ENCODE measurements at regions not wholly inside any gene's neighbourhood (a gene's known extent, or its start where the extent isn't known, plus 50 kb on each side); places are given as distances from the start of the nearest gene placed in this dataset.

DNA sequence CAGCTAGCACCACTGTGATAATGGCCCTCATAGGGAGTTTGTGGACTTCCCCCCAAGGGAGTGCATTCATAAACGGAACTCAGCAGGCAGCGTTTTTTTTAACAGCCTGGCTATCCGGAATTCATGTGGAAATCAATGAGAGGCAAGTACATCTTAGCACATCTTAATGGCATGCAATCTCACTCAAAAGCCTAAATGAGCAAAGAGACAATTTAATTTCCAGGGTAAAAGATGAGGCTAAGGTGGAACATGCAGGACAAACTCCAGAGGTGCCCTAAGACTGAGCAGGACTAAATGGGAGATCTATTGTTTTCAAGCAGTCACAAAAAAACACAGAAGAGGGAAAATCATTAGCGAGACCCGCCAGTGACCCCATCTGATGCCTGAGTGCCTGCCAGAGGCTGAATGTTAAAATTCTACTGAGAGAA is 243.5 kb upstream of the KCNIP4 start:
- TF ChIP-seq, protein P1, sequence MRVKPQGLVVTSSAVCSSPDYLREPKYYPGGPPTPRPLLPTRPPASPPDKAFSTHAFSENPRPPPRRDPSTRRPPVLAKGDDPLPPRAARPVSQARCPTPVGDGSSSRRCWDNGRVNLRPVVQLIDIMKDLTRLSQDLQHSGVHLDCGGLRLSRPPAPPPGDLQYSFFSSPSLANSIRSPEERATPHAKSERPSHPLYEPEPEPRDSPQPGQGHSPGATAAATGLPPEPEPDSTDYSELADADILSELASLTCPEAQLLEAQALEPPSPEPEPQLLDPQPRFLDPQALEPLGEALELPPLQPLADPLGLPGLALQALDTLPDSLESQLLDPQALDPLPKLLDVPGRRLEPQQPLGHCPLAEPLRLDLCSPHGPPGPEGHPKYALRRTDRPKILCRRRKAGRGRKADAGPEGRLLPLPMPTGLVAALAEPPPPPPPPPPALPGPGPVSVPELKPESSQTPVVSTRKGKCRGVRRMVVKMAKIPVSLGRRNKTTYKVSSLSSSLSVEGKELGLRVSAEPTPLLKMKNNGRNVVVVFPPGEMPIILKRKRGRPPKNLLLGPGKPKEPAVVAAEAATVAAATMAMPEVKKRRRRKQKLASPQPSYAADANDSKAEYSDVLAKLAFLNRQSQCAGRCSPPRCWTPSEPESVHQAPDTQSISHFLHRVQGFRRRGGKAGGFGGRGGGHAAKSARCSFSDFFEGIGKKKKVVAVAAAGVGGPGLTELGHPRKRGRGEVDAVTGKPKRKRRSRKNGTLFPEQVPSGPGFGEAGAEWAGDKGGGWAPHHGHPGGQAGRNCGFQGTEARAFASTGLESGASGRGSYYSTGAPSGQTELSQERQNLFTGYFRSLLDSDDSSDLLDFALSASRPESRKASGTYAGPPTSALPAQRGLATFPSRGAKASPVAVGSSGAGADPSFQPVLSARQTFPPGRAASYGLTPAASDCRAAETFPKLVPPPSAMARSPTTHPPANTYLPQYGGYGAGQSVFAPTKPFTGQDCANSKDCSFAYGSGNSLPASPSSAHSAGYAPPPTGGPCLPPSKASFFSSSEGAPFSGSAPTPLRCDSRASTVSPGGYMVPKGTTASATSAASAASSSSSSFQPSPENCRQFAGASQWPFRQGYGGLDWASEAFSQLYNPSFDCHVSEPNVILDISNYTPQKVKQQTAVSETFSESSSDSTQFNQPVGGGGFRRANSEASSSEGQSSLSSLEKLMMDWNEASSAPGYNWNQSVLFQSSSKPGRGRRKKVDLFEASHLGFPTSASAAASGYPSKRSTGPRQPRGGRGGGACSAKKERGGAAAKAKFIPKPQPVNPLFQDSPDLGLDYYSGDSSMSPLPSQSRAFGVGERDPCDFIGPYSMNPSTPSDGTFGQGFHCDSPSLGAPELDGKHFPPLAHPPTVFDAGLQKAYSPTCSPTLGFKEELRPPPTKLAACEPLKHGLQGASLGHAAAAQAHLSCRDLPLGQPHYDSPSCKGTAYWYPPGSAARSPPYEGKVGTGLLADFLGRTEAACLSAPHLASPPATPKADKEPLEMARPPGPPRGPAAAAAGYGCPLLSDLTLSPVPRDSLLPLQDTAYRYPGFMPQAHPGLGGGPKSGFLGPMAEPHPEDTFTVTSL (CRISPR knock-in tag; IDR thresholded peaks at IDR 0.05; ENCODE audit: borderline replicate concordance): no peak
- TF ChIP-seq ZNF180 (CRISPR knock-in tag; IDR thresholded peaks at IDR 0.05; ENCODE audit: borderline replicate concordance, low read depth) (no peak), ZNF343 (CRISPR knock-in tag; IDR thresholded peaks at IDR 0.05) (no peak), FOSL1 (CRISPR knock-in tag; IDR thresholded peaks at IDR 0.05; ENCODE audit: borderline replicate concordance) (no peak), SIN3A (IDR thresholded peaks at IDR 0.05; ENCODE audit: borderline replicate concordance, low read depth, low read length) (no peak), TCF7 (IDR thresholded peaks at IDR 0.05; ENCODE audit: low read depth) (no peak), ZNF468 (CRISPR knock-in tag; IDR thresholded peaks at IDR 0.05) (no peak)
- TF ChIP-seq, protein P2, sequence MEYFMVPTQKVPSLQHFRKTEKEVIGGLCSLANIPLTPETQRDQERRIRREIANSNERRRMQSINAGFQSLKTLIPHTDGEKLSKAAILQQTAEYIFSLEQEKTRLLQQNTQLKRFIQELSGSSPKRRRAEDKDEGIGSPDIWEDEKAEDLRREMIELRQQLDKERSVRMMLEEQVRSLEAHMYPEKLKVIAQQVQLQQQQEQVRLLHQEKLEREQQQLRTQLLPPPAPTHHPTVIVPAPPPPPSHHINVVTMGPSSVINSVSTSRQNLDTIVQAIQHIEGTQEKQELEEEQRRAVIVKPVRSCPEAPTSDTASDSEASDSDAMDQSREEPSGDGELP (IDR thresholded peaks at IDR 0.05; ENCODE audit: borderline replicate concordance, low read depth): no peak
- TF ChIP-seq, protein P3, sequence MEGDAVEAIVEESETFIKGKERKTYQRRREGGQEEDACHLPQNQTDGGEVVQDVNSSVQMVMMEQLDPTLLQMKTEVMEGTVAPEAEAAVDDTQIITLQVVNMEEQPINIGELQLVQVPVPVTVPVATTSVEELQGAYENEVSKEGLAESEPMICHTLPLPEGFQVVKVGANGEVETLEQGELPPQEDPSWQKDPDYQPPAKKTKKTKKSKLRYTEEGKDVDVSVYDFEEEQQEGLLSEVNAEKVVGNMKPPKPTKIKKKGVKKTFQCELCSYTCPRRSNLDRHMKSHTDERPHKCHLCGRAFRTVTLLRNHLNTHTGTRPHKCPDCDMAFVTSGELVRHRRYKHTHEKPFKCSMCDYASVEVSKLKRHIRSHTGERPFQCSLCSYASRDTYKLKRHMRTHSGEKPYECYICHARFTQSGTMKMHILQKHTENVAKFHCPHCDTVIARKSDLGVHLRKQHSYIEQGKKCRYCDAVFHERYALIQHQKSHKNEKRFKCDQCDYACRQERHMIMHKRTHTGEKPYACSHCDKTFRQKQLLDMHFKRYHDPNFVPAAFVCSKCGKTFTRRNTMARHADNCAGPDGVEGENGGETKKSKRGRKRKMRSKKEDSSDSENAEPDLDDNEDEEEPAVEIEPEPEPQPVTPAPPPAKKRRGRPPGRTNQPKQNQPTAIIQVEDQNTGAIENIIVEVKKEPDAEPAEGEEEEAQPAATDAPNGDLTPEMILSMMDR (CRISPR knock-in tag; IDR thresholded peaks at IDR 0.05): no peak
- TF ChIP-seq, protein P4, sequence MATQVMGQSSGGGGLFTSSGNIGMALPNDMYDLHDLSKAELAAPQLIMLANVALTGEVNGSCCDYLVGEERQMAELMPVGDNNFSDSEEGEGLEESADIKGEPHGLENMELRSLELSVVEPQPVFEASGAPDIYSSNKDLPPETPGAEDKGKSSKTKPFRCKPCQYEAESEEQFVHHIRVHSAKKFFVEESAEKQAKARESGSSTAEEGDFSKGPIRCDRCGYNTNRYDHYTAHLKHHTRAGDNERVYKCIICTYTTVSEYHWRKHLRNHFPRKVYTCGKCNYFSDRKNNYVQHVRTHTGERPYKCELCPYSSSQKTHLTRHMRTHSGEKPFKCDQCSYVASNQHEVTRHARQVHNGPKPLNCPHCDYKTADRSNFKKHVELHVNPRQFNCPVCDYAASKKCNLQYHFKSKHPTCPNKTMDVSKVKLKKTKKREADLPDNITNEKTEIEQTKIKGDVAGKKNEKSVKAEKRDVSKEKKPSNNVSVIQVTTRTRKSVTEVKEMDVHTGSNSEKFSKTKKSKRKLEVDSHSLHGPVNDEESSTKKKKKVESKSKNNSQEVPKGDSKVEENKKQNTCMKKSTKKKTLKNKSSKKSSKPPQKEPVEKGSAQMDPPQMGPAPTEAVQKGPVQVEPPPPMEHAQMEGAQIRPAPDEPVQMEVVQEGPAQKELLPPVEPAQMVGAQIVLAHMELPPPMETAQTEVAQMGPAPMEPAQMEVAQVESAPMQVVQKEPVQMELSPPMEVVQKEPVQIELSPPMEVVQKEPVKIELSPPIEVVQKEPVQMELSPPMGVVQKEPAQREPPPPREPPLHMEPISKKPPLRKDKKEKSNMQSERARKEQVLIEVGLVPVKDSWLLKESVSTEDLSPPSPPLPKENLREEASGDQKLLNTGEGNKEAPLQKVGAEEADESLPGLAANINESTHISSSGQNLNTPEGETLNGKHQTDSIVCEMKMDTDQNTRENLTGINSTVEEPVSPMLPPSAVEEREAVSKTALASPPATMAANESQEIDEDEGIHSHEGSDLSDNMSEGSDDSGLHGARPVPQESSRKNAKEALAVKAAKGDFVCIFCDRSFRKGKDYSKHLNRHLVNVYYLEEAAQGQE (IDR thresholded peaks at IDR 0.05; ENCODE audit: borderline replicate concordance in 1 of 2, low read depth in 1 of 2, low read length in 2 of 2): no peak
